ENCODE measurements at regions not wholly inside any gene's neighbourhood (a gene's known extent, or its start where the extent isn't known, plus 50 kb on each side); places are given as distances from the start of the nearest gene placed in this dataset.

DNA sequence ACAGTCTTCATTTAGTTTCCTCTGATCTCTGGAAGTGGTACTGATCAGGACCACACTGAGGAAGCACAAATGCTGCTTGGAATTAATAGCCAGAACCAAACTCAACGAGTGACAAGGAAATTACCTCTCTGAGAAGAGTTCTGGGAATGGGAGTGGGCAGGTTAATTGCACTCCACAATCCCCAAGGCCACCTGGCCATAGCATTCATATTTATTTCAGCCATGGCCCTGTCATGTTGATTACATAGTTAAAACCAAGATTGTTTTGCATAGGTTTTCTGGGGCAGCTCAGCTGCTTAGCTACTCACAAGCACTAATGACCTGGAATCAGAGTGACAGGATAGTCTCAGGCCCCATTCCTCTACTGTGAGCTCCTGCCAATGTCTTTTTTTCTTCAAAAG is 230.2 kb upstream of the RIMS1 start:
- no peak for TF ChIP-seq POLR2A (IDR thresholded peaks at IDR 0.05)
- TF ChIP-seq, protein P1, sequence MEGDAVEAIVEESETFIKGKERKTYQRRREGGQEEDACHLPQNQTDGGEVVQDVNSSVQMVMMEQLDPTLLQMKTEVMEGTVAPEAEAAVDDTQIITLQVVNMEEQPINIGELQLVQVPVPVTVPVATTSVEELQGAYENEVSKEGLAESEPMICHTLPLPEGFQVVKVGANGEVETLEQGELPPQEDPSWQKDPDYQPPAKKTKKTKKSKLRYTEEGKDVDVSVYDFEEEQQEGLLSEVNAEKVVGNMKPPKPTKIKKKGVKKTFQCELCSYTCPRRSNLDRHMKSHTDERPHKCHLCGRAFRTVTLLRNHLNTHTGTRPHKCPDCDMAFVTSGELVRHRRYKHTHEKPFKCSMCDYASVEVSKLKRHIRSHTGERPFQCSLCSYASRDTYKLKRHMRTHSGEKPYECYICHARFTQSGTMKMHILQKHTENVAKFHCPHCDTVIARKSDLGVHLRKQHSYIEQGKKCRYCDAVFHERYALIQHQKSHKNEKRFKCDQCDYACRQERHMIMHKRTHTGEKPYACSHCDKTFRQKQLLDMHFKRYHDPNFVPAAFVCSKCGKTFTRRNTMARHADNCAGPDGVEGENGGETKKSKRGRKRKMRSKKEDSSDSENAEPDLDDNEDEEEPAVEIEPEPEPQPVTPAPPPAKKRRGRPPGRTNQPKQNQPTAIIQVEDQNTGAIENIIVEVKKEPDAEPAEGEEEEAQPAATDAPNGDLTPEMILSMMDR (IDR thresholded peaks at IDR 0.05) = no peak
